K562 (cell line): ENCODE measurements at regions not wholly inside any gene's neighbourhood (a gene's known extent, or its start where the extent isn't known, plus 50 kb on each side); places are given as distances from the start of the nearest gene placed in this dataset.

Source experiments
- ATAC-seq: fragments of 200-7000 bp; cut with Tn5 transposase; 3 replicates; pipeline ENCODE4 v1.9.1; 2020; ENCODE audit warnings: moderate library complexity
- BruUV-seq: library from RNA; stranded (reverse); fragments of 400-500 nt; replicated peaks from 2 replicates; lab custom pipeline; 2021; lab: Mats Ljungman, UMichigan
- CTCF ChIA-PET: fragments of 300-600 bp; formaldehyde crosslinking; extraction: SDS; loops from one replicate; lab custom pipeline; 2021; ENCODE audit warnings: low intra/inter-chr PET ratio; lab: Yijun Ruan, JAX
- POLR2A ChIA-PET: fragments of 300-600, 350-650 bp; sonication (Branson Sonifier 250); formaldehyde crosslinking; extraction: SDS; loops from one replicate; lab custom pipeline; 2021; ENCODE audit warnings: antibody characterized with exemption, inconsistent platforms; lab: Yijun Ruan, JAX
- DNase-seq, 4 experiments: peaks; one replicate each; pipeline versions ENCODE4 v3.0.0 to v3.0.0-alpha.2; 2011 to 2018; ENCODE audit warnings: low spot score in 3 of 4, mixed read lengths in 3 of 4; ENCODE audit errors: extremely low read depth in 1 of 4
- FAIRE-seq: peaks from 2 replicates; lab custom pipeline; 2011; peaks lifted over from hg19 to GRCh38; lab: Jason Lieb, UNC
- H2AFZ ChIP-seq: 2 replicates; pipeline ENCODE4 v1.6.0; 2011; ENCODE audit warnings: low read depth, low read length, control low read depth, inconsistent platforms
- H3K27ac ChIP-seq: fragments of 200-600 bp; 3 replicates; pipeline ENCODE4 v1.8.0; 2011; ENCODE audit warnings: low read depth, mild to moderate bottlenecking, control low read depth, inconsistent platforms, low read length, moderate library complexity, mixed read lengths; ENCODE audit errors: extremely low read depth
- H3K27me3 ChIP-seq, 2 experiments: fragments of 300-600 bp in 1 of 2; 2 replicates in 1 of 2; 3 replicates in 1 of 2; pipeline versions ENCODE4 v1.6.0 to v1.8.0; 2011; ENCODE audit warnings: inconsistent platforms in 2 of 2, low read length in 2 of 2, mild to moderate bottlenecking in 1 of 2, mixed read lengths in 1 of 2, moderate library complexity in 1 of 2; ENCODE audit not compliant: control insufficient read depth in 2 of 2, insufficient read depth in 2 of 2
- H3K36me3 ChIP-seq: fragments of 300-600 bp; 3 replicates; pipeline ENCODE4 v1.8.0; 2011; ENCODE audit warnings: mild to moderate bottlenecking, low read length, inconsistent platforms; ENCODE audit not compliant: control insufficient read depth, insufficient read depth
- H3K4me1 ChIP-seq, 2 experiments: fragments of 200-600 bp in 1 of 2; replicated peaks in 1 of 2; 2 replicates in 1 of 2; 3 replicates in 1 of 2; pipeline versions ENCODE4 v1.5.1 to v1.8.0; 2011; ENCODE audit warnings: inconsistent platforms in 2 of 2, low read length in 2 of 2, mild to moderate bottlenecking in 1 of 2, mixed read lengths in 1 of 2, moderate library complexity in 1 of 2; ENCODE audit not compliant: control insufficient read depth in 2 of 2, insufficient read depth in 2 of 2
- H3K4me2 ChIP-seq: 2 replicates; pipeline ENCODE4 v1.6.1; 2011; ENCODE audit warnings: low read length, control low read depth, inconsistent platforms, mixed read lengths; ENCODE audit not compliant: insufficient read depth
- H3K4me3 ChIP-seq: fragments of 200-600 bp; sonication (generic), shearing (Covaris generic); 2 replicates; pipeline ENCODE4 v1.5.1; 2016; ENCODE audit warnings: control low read depth, inconsistent platforms
- H3K79me2 ChIP-seq: fragments of 200-600 bp; 3 replicates; pipeline ENCODE4 v1.8.0; 2011; ENCODE audit warnings: low read length, inconsistent platforms; ENCODE audit not compliant: control insufficient read depth, insufficient read depth
- H3K9ac ChIP-seq, 2 experiments: 2 replicates each; pipeline versions ENCODE4 v1.6.0 to v1.6.1; 2011; ENCODE audit warnings: low read depth in 2 of 2, low read length in 2 of 2, control low read depth in 1 of 2, inconsistent platforms in 1 of 2, mild to moderate bottlenecking in 1 of 2, mixed read lengths in 1 of 2; ENCODE audit not compliant: insufficient read depth in 1 of 2
- H3K9me1 ChIP-seq: one replicate; pipeline ENCODE4 v1.6.0; 2011; ENCODE audit warnings: inconsistent platforms, mild to moderate bottlenecking, low read length, moderate library complexity; ENCODE audit not compliant: control insufficient read depth, insufficient read depth
- H3K9me3 ChIP-seq: replicated peaks from 2 replicates; pipeline ENCODE4 v1.5.1; 2011; ENCODE audit warnings: low read depth, low read length, inconsistent platforms; ENCODE audit not compliant: control insufficient read depth, insufficient read depth
- H4K20me1 ChIP-seq: replicated peaks from 2 replicates; pipeline ENCODE4 v1.6.1; 2011; ENCODE audit warnings: low read length, inconsistent platforms, mixed read lengths; ENCODE audit not compliant: control insufficient read depth, insufficient read depth
- COPS2 ChIP-seq: fragments of 450-650 bp; conservative IDR thresholded peaks from 2 replicates; pipeline ENCODE4 v1.6.1; 2016; ENCODE audit warnings: mild to moderate bottlenecking, moderate library complexity
- DDX20 ChIP-seq: fragments of 450-650 bp; IDR thresholded peaks from 2 replicates; pipeline ENCODE4 v1.6.1; 2016; ENCODE audit warnings: missing genetic modification characterization, low read depth, mild to moderate bottlenecking, missing compliant biosample characterization, moderate library complexity
- SRSF9 ChIP-seq: fragments of 200-400 bp; formaldehyde crosslinking; IDR thresholded peaks from 2 replicates; pipeline ENCODE4 v1.6.1; 2017; ENCODE audit warnings: low read depth, low read length, borderline replicate concordance
- STAT5B ChIP-seq: fragments of 250-450 bp; sonication (Bioruptor Pico); IDR thresholded peaks from 2 replicates; pipeline ENCODE4 v1.8.0; 2021; ENCODE audit warnings: mild to moderate bottlenecking, inconsistent platforms
- ZNF263 ChIP-seq: sonication (generic); formaldehyde crosslinking; IDR thresholded peaks from 2 replicates; pipeline ENCODE4 v1.8.0; 2022; ENCODE audit warnings: mild to moderate bottlenecking, missing genetic modification reagents, borderline replicate concordance
- WGBS: fragments of 100-300 bp; shearing (Covaris generic); methylation state at CpG from one replicate; pipeline ENCODE4 v1.1.6; 2016; ENCODE audit warnings: low coverage, mixed read lengths; ENCODE audit not compliant: insufficient coverage; ENCODE audit errors: missing lambda C conversion rate; 5-methylcytosine and 5-hydroxymethylcytosine counted together
- in situ Hi-C: fragments of 300-500 bp; cut with MboI; formaldehyde crosslinking; loops from 4 replicates; pipeline ENCODE4 v1.15.0; 2018; ENCODE audit warnings: inconsistent platforms, mixed read lengths
- intact Hi-C: fragments of 100-400 bp; cut with micrococcal nuclease; formaldehyde crosslinking; loops from 2 replicates; pipeline ENCODE4 v1.14.2; 2022

GRCh38 chr20:6707321-6707831 lies 60.1 kb upstream of the BMP2 start (continued):
- TF ChIP-seq SRSF9 = no peak

DNA sequence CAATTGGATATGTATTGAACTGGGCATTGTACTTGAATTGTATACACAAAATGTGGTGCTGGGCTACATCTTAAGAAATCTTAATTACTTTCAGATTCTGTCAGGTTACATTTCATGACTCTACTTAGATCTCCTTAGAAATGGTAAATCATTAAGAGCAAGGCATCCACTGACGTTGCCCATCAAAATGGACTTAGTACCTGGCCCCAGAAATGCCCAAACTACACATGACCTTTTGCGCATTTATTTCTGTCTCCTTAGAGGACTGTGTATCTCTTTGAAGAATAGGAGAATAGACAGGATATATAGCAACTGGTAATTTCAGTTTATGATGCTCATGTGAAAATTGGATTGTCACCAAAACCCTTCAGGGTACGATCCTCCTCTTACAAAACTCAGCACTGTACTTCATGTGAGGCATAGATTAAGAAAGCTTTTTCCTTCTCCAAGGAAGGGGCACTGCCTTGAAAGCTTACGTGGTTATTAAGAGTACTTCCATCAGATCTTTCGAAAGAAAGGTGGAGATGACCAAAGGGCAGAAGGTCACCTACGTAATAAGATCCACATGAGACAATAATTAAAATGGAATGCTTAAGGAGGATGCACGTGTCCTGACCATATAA lies 61.4 kb upstream of the BMP2 start:
- Histone ChIP-seq H3K9me1 (no peaks in the 10 kb centered on the region), H3K79me2 (no peaks in the 10 kb centered on the region), H3K9me3 (no peaks in the 10 kb centered on the region), H3K9ac (no peak overlapping the region), H4K20me1 (no peaks in the 10 kb centered on the region), H3K4me1 (no peaks in the 10 kb centered on the region), H3K4me3 (no peak overlapping the region), H3K36me3 (no peaks in the 10 kb centered on the region), H3K4me2 (no peak overlapping the region), H2AFZ (no peak overlapping the region), H3K27ac (no peak overlapping the region), H3K27me3 (no peaks in the 10 kb centered on the region)
- 2% methylated on average over 7 of the region's 7 CpGs for WGBS
- intact Hi-C loops = no loop called here
- FAIRE-seq (no peak), DNase-seq (no peak), ATAC-seq (no peak)
- in situ Hi-C loops = no loop called here
- ChIA-PET POLR2A (no interaction called here), CTCF (no interaction called here)
- BruUV-seq = no TSS peak
- TF ChIP-seq ZNF263 (CRISPR knock-in tag) = no peak
- TF ChIP-seq DDX20 = no peak
- TF ChIP-seq COPS2 = no peak
- no peak for TF ChIP-seq STAT5B
